Liver (tissue), 3 donors: ENCODE measurements at regions not wholly inside any gene's neighbourhood (a gene's known extent, or its start where the extent isn't known, plus 50 kb on each side); places are given as distances from the start of the nearest gene placed in this dataset.

Experiments
- EGR1 ChIP-seq, 2 donors: IDR thresholded peaks; 2 replicates each; pipeline ENCODE4 v1.6.1; 2016 to 2018; ENCODE audit warnings: antibody characterized with exemption in 2 of 2, low read depth in 2 of 2
- FOXA2 ChIP-seq: IDR thresholded peaks from 2 replicates; pipeline ENCODE4 v1.6.1; 2016; ENCODE audit warnings: antibody characterized with exemption
- GABPA ChIP-seq, 2 donors: IDR thresholded peaks in 1 of 2; conservative IDR thresholded peaks in 1 of 2; 2 replicates each; pipeline ENCODE4 v1.6.1; 2016; ENCODE audit warnings: antibody characterized with exemption in 2 of 2, mild to moderate bottlenecking in 1 of 2, moderate library complexity in 1 of 2
- JUND ChIP-seq, 2 donors: IDR thresholded peaks; 2 replicates each; pipeline ENCODE4 v1.6.1; 2016; ENCODE audit warnings: antibody characterized with exemption in 2 of 2
- RAD21 ChIP-seq, 2 donors: IDR thresholded peaks; 2 replicates each; pipeline ENCODE4 v1.6.1; 2016; ENCODE audit warnings: antibody characterized with exemption in 2 of 2, mild to moderate bottlenecking in 2 of 2
- SP1 ChIP-seq: IDR thresholded peaks from 2 replicates; pipeline ENCODE4 v1.6.1; 2018; ENCODE audit warnings: antibody characterized with exemption, mild to moderate bottlenecking
- YY1 ChIP-seq: IDR thresholded peaks from 2 replicates; pipeline ENCODE4 v1.6.1; 2016; ENCODE audit warnings: antibody characterized with exemption, mild to moderate bottlenecking
- TF ChIP-seq, protein P1 (sequence below): fragments of 150-350 bp; IDR thresholded peaks from 2 replicates; pipeline ENCODE4 v1.5.1; 2017; ENCODE audit warnings: improper control_type of control experiment, low read depth, low read length; ENCODE audit not compliant: missing input control
- TF ChIP-seq, protein P2 (sequence below): IDR thresholded peaks from 2 replicates; pipeline ENCODE4 v1.6.1; 2016; ENCODE audit warnings: antibody characterized with exemption
- TF ChIP-seq, protein P3 (sequence below): IDR thresholded peaks from 2 replicates; pipeline ENCODE4 v1.6.1; 2016; ENCODE audit warnings: antibody characterized with exemption, mild to moderate bottlenecking
- donor health status: healthy.
- donor health status: healthy.

DNA sequence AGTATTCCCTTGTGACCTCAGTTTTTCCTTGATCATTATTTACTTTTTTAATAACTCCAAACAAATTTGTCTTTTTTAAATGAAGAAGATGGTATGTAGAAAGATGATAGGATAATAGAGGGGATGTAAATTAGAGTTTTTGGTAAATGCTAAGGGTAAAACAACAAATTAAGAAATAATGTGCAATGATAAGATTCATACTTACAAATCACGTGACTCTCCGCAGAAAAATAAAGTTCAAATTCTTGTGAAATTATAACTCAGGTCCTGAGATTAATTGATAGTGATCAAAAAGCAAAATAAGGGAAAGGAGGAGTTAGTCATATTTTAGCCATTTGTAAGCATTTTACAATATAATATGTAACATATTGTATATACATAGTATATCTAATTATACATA lies 304.1 kb upstream of the KCNH7 start:
- TF ChIP-seq SP1: no peak
- TF ChIP-seq, protein P1, sequence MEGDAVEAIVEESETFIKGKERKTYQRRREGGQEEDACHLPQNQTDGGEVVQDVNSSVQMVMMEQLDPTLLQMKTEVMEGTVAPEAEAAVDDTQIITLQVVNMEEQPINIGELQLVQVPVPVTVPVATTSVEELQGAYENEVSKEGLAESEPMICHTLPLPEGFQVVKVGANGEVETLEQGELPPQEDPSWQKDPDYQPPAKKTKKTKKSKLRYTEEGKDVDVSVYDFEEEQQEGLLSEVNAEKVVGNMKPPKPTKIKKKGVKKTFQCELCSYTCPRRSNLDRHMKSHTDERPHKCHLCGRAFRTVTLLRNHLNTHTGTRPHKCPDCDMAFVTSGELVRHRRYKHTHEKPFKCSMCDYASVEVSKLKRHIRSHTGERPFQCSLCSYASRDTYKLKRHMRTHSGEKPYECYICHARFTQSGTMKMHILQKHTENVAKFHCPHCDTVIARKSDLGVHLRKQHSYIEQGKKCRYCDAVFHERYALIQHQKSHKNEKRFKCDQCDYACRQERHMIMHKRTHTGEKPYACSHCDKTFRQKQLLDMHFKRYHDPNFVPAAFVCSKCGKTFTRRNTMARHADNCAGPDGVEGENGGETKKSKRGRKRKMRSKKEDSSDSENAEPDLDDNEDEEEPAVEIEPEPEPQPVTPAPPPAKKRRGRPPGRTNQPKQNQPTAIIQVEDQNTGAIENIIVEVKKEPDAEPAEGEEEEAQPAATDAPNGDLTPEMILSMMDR: no peak
- no peak for TF ChIP-seq GABPA (IDR thresholded peaks at IDR 0.05 in 1 of 2, conservative IDR thresholded peaks at IDR 0.05 in 1 of 2)
- no peak for TF ChIP-seq FOXA2
- no peak for TF ChIP-seq EGR1 (IDR thresholded peaks at IDR 0.05; ENCODE audit: low read depth in 2 of 2)
- TF ChIP-seq, protein P2, sequence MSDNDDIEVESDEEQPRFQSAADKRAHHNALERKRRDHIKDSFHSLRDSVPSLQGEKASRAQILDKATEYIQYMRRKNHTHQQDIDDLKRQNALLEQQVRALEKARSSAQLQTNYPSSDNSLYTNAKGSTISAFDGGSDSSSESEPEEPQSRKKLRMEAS: no peak
- TF ChIP-seq, protein P3, sequence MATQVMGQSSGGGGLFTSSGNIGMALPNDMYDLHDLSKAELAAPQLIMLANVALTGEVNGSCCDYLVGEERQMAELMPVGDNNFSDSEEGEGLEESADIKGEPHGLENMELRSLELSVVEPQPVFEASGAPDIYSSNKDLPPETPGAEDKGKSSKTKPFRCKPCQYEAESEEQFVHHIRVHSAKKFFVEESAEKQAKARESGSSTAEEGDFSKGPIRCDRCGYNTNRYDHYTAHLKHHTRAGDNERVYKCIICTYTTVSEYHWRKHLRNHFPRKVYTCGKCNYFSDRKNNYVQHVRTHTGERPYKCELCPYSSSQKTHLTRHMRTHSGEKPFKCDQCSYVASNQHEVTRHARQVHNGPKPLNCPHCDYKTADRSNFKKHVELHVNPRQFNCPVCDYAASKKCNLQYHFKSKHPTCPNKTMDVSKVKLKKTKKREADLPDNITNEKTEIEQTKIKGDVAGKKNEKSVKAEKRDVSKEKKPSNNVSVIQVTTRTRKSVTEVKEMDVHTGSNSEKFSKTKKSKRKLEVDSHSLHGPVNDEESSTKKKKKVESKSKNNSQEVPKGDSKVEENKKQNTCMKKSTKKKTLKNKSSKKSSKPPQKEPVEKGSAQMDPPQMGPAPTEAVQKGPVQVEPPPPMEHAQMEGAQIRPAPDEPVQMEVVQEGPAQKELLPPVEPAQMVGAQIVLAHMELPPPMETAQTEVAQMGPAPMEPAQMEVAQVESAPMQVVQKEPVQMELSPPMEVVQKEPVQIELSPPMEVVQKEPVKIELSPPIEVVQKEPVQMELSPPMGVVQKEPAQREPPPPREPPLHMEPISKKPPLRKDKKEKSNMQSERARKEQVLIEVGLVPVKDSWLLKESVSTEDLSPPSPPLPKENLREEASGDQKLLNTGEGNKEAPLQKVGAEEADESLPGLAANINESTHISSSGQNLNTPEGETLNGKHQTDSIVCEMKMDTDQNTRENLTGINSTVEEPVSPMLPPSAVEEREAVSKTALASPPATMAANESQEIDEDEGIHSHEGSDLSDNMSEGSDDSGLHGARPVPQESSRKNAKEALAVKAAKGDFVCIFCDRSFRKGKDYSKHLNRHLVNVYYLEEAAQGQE: no peak
- TF ChIP-seq JUND (IDR thresholded peaks at IDR 0.05): no peak
- no peak for TF ChIP-seq RAD21 (IDR thresholded peaks at IDR 0.05)
- TF ChIP-seq YY1: no peak
